Smooth muscle cell (in vitro differentiated cells): ENCODE measurements at regions not wholly inside any gene's neighbourhood (a gene's known extent, or its start where the extent isn't known, plus 50 kb on each side); places are given as distances from the start of the nearest gene placed in this dataset.

ENCODE experiments used
- DNase-seq: peaks from one replicate; lab custom pipeline; 2025; ENCODE audit not compliant: unreplicated experiment; lab: John Stamatoyannopoulos, UW
- H2AFZ ChIP-seq: fragments of 200-600 bp; sonication (generic); 2 replicates; pipeline ENCODE4 v1.6.0; 2016; ENCODE audit warnings: antibody characterized with exemption, low read depth, mild to moderate bottlenecking
- H3F3A ChIP-seq: fragments of 200-600 bp; sonication (generic); 2 replicates; pipeline ENCODE4 v1.6.0; 2017; ENCODE audit warnings: antibody characterized with exemption, low read depth
- H3K27ac ChIP-seq: fragments of 200-600 bp; sonication (generic); 2 replicates; pipeline ENCODE4 v1.5.1; 2016; ENCODE audit warnings: low read depth, mild to moderate bottlenecking
- H3K27me3 ChIP-seq: fragments of 200-600 bp; sonication (generic); 2 replicates; pipeline ENCODE4 v1.6.1; 2016; ENCODE audit warnings: low read depth, mild to moderate bottlenecking
- H3K36me3 ChIP-seq: fragments of 200-600 bp; sonication (generic); 2 replicates; pipeline ENCODE4 v1.5.1; 2016; ENCODE audit warnings: low read depth
- H3K4me1 ChIP-seq: fragments of 200-600 bp; sonication (generic); 2 replicates; pipeline ENCODE4 v1.5.1; 2016; ENCODE audit warnings: low read depth
- H3K4me2 ChIP-seq: fragments of 200-600 bp; sonication (generic); 2 replicates; pipeline ENCODE4 v1.6.0; 2016; ENCODE audit warnings: mild to moderate bottlenecking
- H3K4me3 ChIP-seq: fragments of 200-600 bp; sonication (generic); 2 replicates; pipeline ENCODE4 v1.5.1; 2016; ENCODE audit warnings: mild to moderate bottlenecking
- H3K79me2 ChIP-seq: fragments of 200-600 bp; sonication (generic); 2 replicates; pipeline ENCODE4 v1.6.0; 2016; ENCODE audit warnings: low read depth, mild to moderate bottlenecking
- H3K9ac ChIP-seq: fragments of 200-600 bp; sonication (generic); 2 replicates; pipeline ENCODE4 v1.6.0; 2016; ENCODE audit warnings: low read depth
- H3K9me3 ChIP-seq: fragments of 200-600 bp; sonication (generic); replicated peaks from 2 replicates; pipeline ENCODE4 v1.5.1; 2016; ENCODE audit warnings: low read depth
- H4K20me1 ChIP-seq: fragments of 200-600 bp; sonication (generic); 2 replicates; pipeline ENCODE4 v1.6.0; 2016; ENCODE audit warnings: low read depth
- CTCF ChIP-seq: fragments of 200-600 bp; sonication (generic); IDR thresholded peaks from 2 replicates; pipeline ENCODE4 v1.5.1; 2017; ENCODE audit warnings: borderline replicate concordance, mild to moderate bottlenecking, antibody characterized with exemption; ENCODE audit not compliant: insufficient read depth, poor library complexity, severe bottlenecking
- WGBS: methylation state at CpG from one replicate; pipeline ENCODE4 v1.1.7; 2016; ENCODE audit warnings: low lambda C conversion rate; 5-methylcytosine and 5-hydroxymethylcytosine counted together

DNA sequence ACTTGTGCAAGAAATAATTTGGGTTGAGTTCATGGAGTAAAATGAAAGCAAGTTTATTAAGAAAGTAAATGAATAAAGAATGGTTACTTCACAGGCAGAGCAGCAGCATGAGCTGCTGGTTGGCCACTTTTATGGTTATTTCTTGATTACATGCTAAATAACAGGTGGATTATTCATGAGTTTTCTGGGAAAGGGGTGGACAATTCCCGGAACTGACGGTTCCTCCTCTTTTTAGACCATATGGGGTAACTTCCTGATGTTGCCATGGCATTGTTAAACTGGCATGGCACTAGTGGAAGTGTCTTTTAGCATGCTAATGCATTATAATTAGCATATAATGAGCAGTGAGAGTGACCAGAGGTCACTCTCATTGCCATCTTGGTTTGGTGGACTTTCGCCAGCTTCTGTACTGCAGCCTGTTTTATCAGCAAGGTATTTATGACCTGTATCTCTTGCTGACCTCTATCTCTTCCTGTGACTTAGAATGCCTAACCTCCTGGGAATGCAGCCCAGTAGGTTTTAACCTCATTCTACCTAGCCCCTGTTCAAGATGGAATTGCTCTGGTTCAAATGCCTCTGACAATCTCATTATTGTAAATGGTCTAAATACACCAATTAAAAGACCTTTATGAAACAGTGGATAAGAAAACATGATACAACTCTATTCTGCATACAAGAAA lies 114.1 kb upstream of the FIGN start:
- 87% methylated on average over 3 of the region's 3 CpGs for WGBS
- H3F3A ChIP-seq, result no peaks in the 10 kb centered on the region
- no peak overlapping the region for H3K27ac ChIP-seq
- no peak overlapping the region for H3K4me3 ChIP-seq
- no peak for DNase-seq
- H3K27me3 ChIP-seq, result no peaks in the 10 kb centered on the region
- H3K79me2 ChIP-seq, result no peaks in the 10 kb centered on the region
- no peak overlapping the region for H3K4me2 ChIP-seq
- H3K4me1 ChIP-seq, result no peaks in the 10 kb centered on the region
- no peaks in the 10 kb centered on the region for H4K20me1 ChIP-seq
- H2AFZ ChIP-seq, result no peak overlapping the region
- no peak overlapping the region for H3K9ac ChIP-seq
- H3K36me3 ChIP-seq, result no peaks in the 10 kb centered on the region
- no peak for TF ChIP-seq CTCF
- no peaks in the 10 kb centered on the region for H3K9me3 ChIP-seq

DNA sequence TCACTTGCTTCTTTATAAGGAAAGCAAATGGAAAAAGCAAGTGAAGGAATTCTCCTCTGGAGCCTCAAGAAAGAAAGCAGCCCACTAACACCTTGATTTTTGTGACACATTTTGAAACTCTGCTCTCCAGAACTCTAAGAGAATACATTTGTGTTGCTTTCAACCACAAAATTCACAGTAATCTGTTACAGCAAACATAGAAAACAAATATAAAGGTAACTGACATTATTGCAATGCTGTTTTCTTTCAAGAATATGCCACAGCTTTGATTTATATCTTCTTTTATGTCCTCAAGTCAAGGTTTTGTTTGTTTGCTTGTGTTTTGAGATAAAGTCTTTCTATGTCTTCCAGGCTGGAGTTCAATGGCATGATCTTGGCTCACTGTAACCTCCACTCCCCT lies 103.1 kb upstream of the FIGN start:
- Histone ChIP-seq H3F3A (no peaks in the 10 kb centered on the region), H4K20me1 (no peaks in the 10 kb centered on the region), H3K27me3 (no peaks in the 10 kb centered on the region), H3K9ac (no peak overlapping the region), H3K4me3 (no peak overlapping the region), H3K4me2 (no peak overlapping the region), H3K79me2 (no peaks in the 10 kb centered on the region), H2AFZ (no peak overlapping the region), H3K9me3 (no peaks in the 10 kb centered on the region), H3K4me1 (peaks cover 1% of the 10 kb centered on the region), H3K27ac (no peak overlapping the region), H3K36me3 (no peaks in the 10 kb centered on the region)
- no peak for TF ChIP-seq CTCF
- no peak for DNase-seq

DNA sequence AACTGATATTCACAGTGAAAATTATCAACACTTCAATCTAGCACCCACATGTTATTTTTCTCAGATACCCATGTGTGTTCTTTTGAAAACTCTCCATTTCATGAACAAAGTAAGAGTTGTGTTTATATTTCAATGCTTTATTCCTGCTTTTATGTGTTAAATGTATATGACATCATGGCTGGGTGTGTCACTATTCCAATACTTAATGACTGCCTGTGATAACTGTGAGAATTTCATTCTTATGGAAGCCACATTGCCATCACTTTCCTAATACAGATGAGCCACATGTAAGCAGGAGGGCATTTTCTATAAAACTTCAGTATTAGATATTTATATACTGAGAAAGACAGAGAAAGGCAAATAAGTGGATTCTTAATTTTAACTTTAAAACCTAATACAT lies 100.4 kb upstream of the FIGN start:
- no peak for DNase-seq
- Histone ChIP-seq H2AFZ (no peak overlapping the region), H3K27ac (no peak overlapping the region), H3K4me2 (no peak overlapping the region), H3K79me2 (no peaks in the 10 kb centered on the region), H3K9ac (no peak overlapping the region), H3K9me3 (no peaks in the 10 kb centered on the region), H4K20me1 (no peaks in the 10 kb centered on the region), H3K4me1 (peaks cover 11% of the 10 kb centered on the region), H3K36me3 (no peaks in the 10 kb centered on the region), H3F3A (no peaks in the 10 kb centered on the region), H3K4me3 (no peak overlapping the region), H3K27me3 (no peaks in the 10 kb centered on the region)
- TF ChIP-seq CTCF, result no peak

GRCh38 chr2:163834841-163835240 lies 99.0 kb upstream of the FIGN start:
- WGBS, result 87% methylated on average over 1 of the region's 1 CpG
- Histone ChIP-seq H3F3A (no peaks in the 10 kb centered on the region), H3K4me1 (peaks cover 11% of the 10 kb centered on the region)

More at GRCh38 chr2:163834841-163835240, 99.0 kb upstream of the FIGN start:
- Histone ChIP-seq H3K36me3 (no peaks in the 10 kb centered on the region), H3K79me2 (no peaks in the 10 kb centered on the region), H3K9me3 (no peaks in the 10 kb centered on the region), H3K4me3 (no peak overlapping the region), H3K9ac (no peak overlapping the region), H3K27me3 (no peaks in the 10 kb centered on the region), H2AFZ (no peak overlapping the region), H3K4me2 (no peak overlapping the region), H3K27ac (no peak overlapping the region), H4K20me1 (no peaks in the 10 kb centered on the region)
- DNase-seq, result no peak
- no peak for TF ChIP-seq CTCF
